H1 (cell line): ENCODE measurements at regions not wholly inside any gene's neighbourhood (a gene's known extent, or its start where the extent isn't known, plus 50 kb on each side); places are given as distances from the start of the nearest gene placed in this dataset.

ENCODE experiments used
- CTCF ChIA-PET: fragments of 300-600 bp; sonication (Branson Sonifier 250); formaldehyde crosslinking; loops from one replicate; lab custom pipeline; 2021; ENCODE audit not compliant: partially characterized antibody; lab: Charles Lee
- POLR2A ChIA-PET: fragments of 300-600 bp; sonication (Branson Sonifier 250); formaldehyde crosslinking; loops from one replicate; lab custom pipeline; 2021; ENCODE audit warnings: inconsistent platforms; ENCODE audit not compliant: partially characterized antibody; lab: Charles Lee
- DNase-seq, 2 experiments: peaks; one replicate each; pipeline versions ENCODE4 v3.0.0 to v3.0.0-alpha.2; 2010 to 2022; ENCODE audit warnings: low spot score in 2 of 2, low read depth in 1 of 2, mixed read lengths in 1 of 2
- FAIRE-seq: peaks from 2 replicates; lab custom pipeline; 2011; peaks lifted over from hg19 to GRCh38; lab: Jason Lieb, UNC
- H2AFZ ChIP-seq: 2 replicates; pipeline ENCODE4 v1.8.1; 2012; ENCODE audit warnings: low read length, inconsistent platforms
- H2AK5ac ChIP-seq: 2 replicates; pipeline ENCODE4 v1.6.1; 2013; ENCODE audit warnings: low read depth, low read length
- H2BK120ac ChIP-seq: replicated peaks from 2 replicates; pipeline ENCODE3; 2013; ENCODE audit warnings: low read depth, low read length, inconsistent platforms
- H2BK12ac ChIP-seq: 2 replicates; pipeline ENCODE4 v1.6.1; 2013; ENCODE audit warnings: low read depth, low read length
- H2BK15ac ChIP-seq: 2 replicates; pipeline ENCODE4 v1.6.1; 2013; ENCODE audit warnings: low read length
- H2BK20ac ChIP-seq: 2 replicates; pipeline ENCODE4 v1.6.1; 2013; ENCODE audit warnings: low read length
- H2BK5ac ChIP-seq: 2 replicates; pipeline ENCODE4 v1.6.1; 2013; ENCODE audit warnings: low read depth, low read length
- H3K14ac ChIP-seq: 2 replicates; pipeline ENCODE4 v1.6.1; 2013; ENCODE audit warnings: inconsistent platforms; ENCODE audit not compliant: insufficient read length
- H3K18ac ChIP-seq: 2 replicates; pipeline ENCODE4 v1.6.1; 2013; ENCODE audit warnings: low read length; ENCODE audit errors: extremely low read depth
- H3K23ac ChIP-seq: 2 replicates; pipeline ENCODE4 v1.6.1; 2013; ENCODE audit warnings: inconsistent platforms; ENCODE audit not compliant: insufficient read length
- H3K23me2 ChIP-seq: 2 replicates; pipeline ENCODE4 v1.6.1; 2013; ENCODE audit warnings: low read depth, low read length
- H3K27ac ChIP-seq: 2 replicates; pipeline ENCODE4 v1.6.1; 2011; ENCODE audit warnings: low read depth, low read length, inconsistent platforms
- H3K27me3 ChIP-seq, 4 experiments: replicated peaks in 1 of 4; 1 replicate in 1 of 4; 2 replicates in 3 of 4; pipeline versions ENCODE4 v1.6.1 to v1.8.1; 2011 to 2013; ENCODE audit warnings: low read length in 3 of 4, mild to moderate bottlenecking in 3 of 4, inconsistent platforms in 2 of 4, mixed read lengths in 2 of 4, moderate library complexity in 1 of 4; ENCODE audit not compliant: control insufficient read depth in 3 of 4, insufficient read depth in 3 of 4; ENCODE audit errors: extremely low read depth in 1 of 4
- H3K36me3 ChIP-seq, 4 experiments: 2 replicates each; pipeline versions ENCODE4 v1.6.1 to v1.8.1; 2011 to 2013; ENCODE audit warnings: mild to moderate bottlenecking in 4 of 4, low read length in 3 of 4, moderate library complexity in 2 of 4, control low read depth in 1 of 4, inconsistent platforms in 1 of 4; ENCODE audit not compliant: insufficient read depth in 4 of 4, control insufficient read depth in 2 of 4
- H3K4ac ChIP-seq: replicated peaks from 2 replicates; pipeline ENCODE3; 2013; ENCODE audit warnings: low read length, low read depth, mixed read lengths, inconsistent platforms; ENCODE audit not compliant: insufficient read length
- H3K4me1 ChIP-seq, 4 experiments: replicated peaks in 1 of 4; 1 replicate in 1 of 4; 2 replicates in 3 of 4; pipeline versions ENCODE4 v1.6.1 to v1.8.1; 2011 to 2013; ENCODE audit warnings: low read length in 3 of 4, inconsistent platforms in 2 of 4, mixed read lengths in 1 of 4; ENCODE audit not compliant: insufficient read depth in 4 of 4, control insufficient read depth in 3 of 4
- H3K4me2 ChIP-seq, 2 experiments: 2 replicates each; pipeline versions ENCODE4 v1.6.1 to v1.8.1; 2011 to 2013; ENCODE audit warnings: low read depth in 2 of 2, low read length in 2 of 2, control low read depth in 1 of 2, inconsistent platforms in 1 of 2, mild to moderate bottlenecking in 1 of 2; ENCODE audit not compliant: insufficient read depth in 1 of 2
- H3K4me3 ChIP-seq, 4 experiments: fragments of 200-600, 300-600 bp in 1 of 4; sonication (generic), shearing (Covaris generic), sonication (Bioruptor Twin) in 1 of 4; 2 replicates each; pipeline versions ENCODE4 v1.5.1 to v1.8.1; 2011 to 2016; ENCODE audit warnings: low read length in 4 of 4, low read depth in 3 of 4, control low read depth in 2 of 4, inconsistent platforms in 2 of 4, mild to moderate bottlenecking in 2 of 4, mixed read lengths in 1 of 4, moderate library complexity in 1 of 4; ENCODE audit not compliant: insufficient read depth in 2 of 4; ENCODE audit errors: extremely low read depth in 1 of 4
- H3K56ac ChIP-seq: replicated peaks from 2 replicates; pipeline ENCODE3; 2013; ENCODE audit warnings: low read depth, mild to moderate bottlenecking, mixed read lengths, low read length, inconsistent platforms; ENCODE audit not compliant: insufficient read length
- H3K79me1 ChIP-seq: 2 replicates; pipeline ENCODE4 v1.6.1; 2013; ENCODE audit warnings: low read depth, low read length, control low read depth
- H3K79me2 ChIP-seq, 2 experiments: 2 replicates each; pipeline versions ENCODE4 v1.6.1 to v1.8.1; 2012 to 2013; ENCODE audit warnings: low read length in 2 of 2, mild to moderate bottlenecking in 2 of 2, inconsistent platforms in 1 of 2; ENCODE audit not compliant: insufficient read depth in 2 of 2, control insufficient read depth in 1 of 2
- H3K9ac ChIP-seq, 4 experiments: replicated peaks in 1 of 4; 1 replicate in 1 of 4; 2 replicates in 3 of 4; pipeline versions ENCODE4 v1.6.1 to v1.8.1; 2011 to 2013; ENCODE audit warnings: low read depth in 3 of 4, low read length in 3 of 4, control low read depth in 2 of 4, mild to moderate bottlenecking in 2 of 4, moderate library complexity in 2 of 4, inconsistent platforms in 1 of 4; ENCODE audit errors: extremely low read depth in 1 of 4
- H3K9me3 ChIP-seq, 2 experiments: 2 replicates each; pipeline versions ENCODE4 v1.6.1 to v1.8.1; 2012 to 2013; ENCODE audit warnings: mild to moderate bottlenecking in 2 of 2, moderate library complexity in 2 of 2, control low read depth in 1 of 2, inconsistent platforms in 1 of 2, low read depth in 1 of 2, low read length in 1 of 2, mixed read lengths in 1 of 2; ENCODE audit not compliant: insufficient read depth in 2 of 2
- H4K20me1 ChIP-seq, 2 experiments: replicated peaks in 1 of 2; 2 replicates each; pipeline versions ENCODE3 to v1.8.1; 2011 to 2013; ENCODE audit warnings: inconsistent platforms in 2 of 2, low read length in 2 of 2, mild to moderate bottlenecking in 1 of 2; ENCODE audit not compliant: insufficient read depth in 2 of 2, control insufficient read depth in 1 of 2
- H4K5ac ChIP-seq: 2 replicates; pipeline ENCODE4 v1.6.1; 2013; ENCODE audit warnings: low read length, low read depth, mixed read lengths, inconsistent platforms; ENCODE audit not compliant: insufficient read length
- H4K8ac ChIP-seq: 2 replicates; pipeline ENCODE4 v1.8.0; 2013; ENCODE audit warnings: mild to moderate bottlenecking, moderate library complexity, low read length, inconsistent platforms; ENCODE audit not compliant: insufficient read depth; ENCODE audit errors: extremely low read depth
- H4K91ac ChIP-seq: replicated peaks from 2 replicates; pipeline ENCODE3; 2013; ENCODE audit warnings: low read length, mixed read lengths, inconsistent platforms; ENCODE audit not compliant: insufficient read length
- BRCA1 ChIP-seq: IDR thresholded peaks from 2 replicates; pipeline ENCODE4 v1.6.1; 2012; ENCODE audit warnings: low read depth, low read length, improper control_type of control experiment
- CHD2 ChIP-seq: IDR thresholded peaks from 2 replicates; pipeline ENCODE4 v1.6.1; 2012; ENCODE audit warnings: low read length, improper control_type of control experiment
- PHF8 ChIP-seq: fragments of 200-600 bp; sonication (generic); conservative IDR thresholded peaks from 2 replicates; pipeline ENCODE4 v1.7.1; 2012; ENCODE audit warnings: low read depth, mild to moderate bottlenecking, inconsistent platforms, low read length, moderate library complexity
- POLR2A ChIP-seq, 2 experiments: IDR thresholded peaks; 1 replicate in 1 of 2; 2 replicates in 1 of 2; pipeline ENCODE4 v1.6.1; 2011; ENCODE audit warnings: low read depth in 2 of 2, low read length in 2 of 2, mild to moderate bottlenecking in 2 of 2; ENCODE audit errors: control extremely low read depth in 1 of 2
- POLR2AphosphoS5 ChIP-seq: IDR thresholded peaks from 2 replicates; pipeline ENCODE4 v1.6.1; 2011; ENCODE audit warnings: low read depth, low read length
- SP2 ChIP-seq: IDR thresholded peaks from 2 replicates; pipeline ENCODE4 v1.6.1; 2012; ENCODE audit warnings: mild to moderate bottlenecking, low read length, inconsistent platforms
- TBP ChIP-seq: IDR thresholded peaks from 2 replicates; pipeline ENCODE4 v1.6.1; 2011; ENCODE audit warnings: low read depth, low read length, improper control_type of control experiment
- TEAD4 ChIP-seq: IDR thresholded peaks from 2 replicates; pipeline ENCODE4 v1.6.1; 2012; ENCODE audit warnings: low read depth, low read length, inconsistent platforms, mixed read lengths
- WGBS, 2 experiments: shearing (Covaris generic) in 1 of 2; methylation state at CpG; one replicate each; pipeline versions ENCODE4 v1.1.6 to v1.1.7; 2013 to 2015; ENCODE audit warnings: low lambda C conversion rate in 2 of 2, mixed read lengths in 2 of 2, inconsistent platforms in 1 of 2, low coverage in 1 of 2, missing lambda C conversion rate in 1 of 2; ENCODE audit not compliant: insufficient replicate concordance in 2 of 2, insufficient coverage in 1 of 2, insufficient read length in 1 of 2; ENCODE audit errors: extremely low coverage in 1 of 2, missing lambda C conversion rate in 1 of 2; 5-methylcytosine and 5-hydroxymethylcytosine counted together
- TF ChIP-seq, protein P1 (sequence below): IDR thresholded peaks from 2 replicates; pipeline ENCODE4 v1.6.1; 2011; ENCODE audit warnings: low read depth, mild to moderate bottlenecking, low read length; ENCODE audit not compliant: insufficient read depth
- TF ChIP-seq, protein P2 (sequence below): IDR thresholded peaks from 2 replicates; pipeline ENCODE4 v1.6.1; 2011; ENCODE audit warnings: low read length, improper control_type of control experiment

GRCh38 chr6:169316651-169317050 is 63.0 kb upstream of the THBS2 start:
- no peak overlapping the region for H2BK5ac ChIP-seq
- no peak overlapping the region for H3K4me2 ChIP-seq
- no peak overlapping the region for H3K4ac ChIP-seq
- H3K36me3 ChIP-seq = no peaks in the 10 kb centered on the region
- CTCF ChIA-PET = interaction anchor here (0.6 kb wide), 1 partner anchor 67 kb away, joined by 3 read pairs; no protein-coding TSS in a partner anchor
- no peak overlapping the region for H3K18ac ChIP-seq
- H3K9me3 ChIP-seq = peaks cover 0 to 3% of the 10 kb centered on the region in 2 experiments; a peak in 1 of 4 replicates
- no peak overlapping the region for H2BK20ac ChIP-seq
- H3K9ac ChIP-seq = no peak overlapping the region
- no peaks in the 10 kb centered on the region; a peak in 1 of 7 replicates for H3K4me1 ChIP-seq
- no peak overlapping the region for H3K56ac ChIP-seq
- H3K27ac ChIP-seq = no peak overlapping the region
- no peak overlapping the region for H2BK120ac ChIP-seq
- H2BK12ac ChIP-seq = no peak overlapping the region
- FAIRE-seq (no peak), DNase-seq (no peak)
- no peak overlapping the region for H4K5ac ChIP-seq
- H3K79me2 ChIP-seq = no peaks in the 10 kb centered on the region
- H3K4me3 ChIP-seq = no peak overlapping the region
- H3K14ac ChIP-seq = no peak overlapping the region
- H4K91ac ChIP-seq = no peak overlapping the region
- peaks cover 12% of the 10 kb centered on the region; the same call in 1 of the 2 replicates for H3K23me2 ChIP-seq
- H2AK5ac ChIP-seq = no peak overlapping the region
- POLR2A ChIA-PET = no interaction called here
- no peak overlapping the region for H2AFZ ChIP-seq
- H4K8ac ChIP-seq = no peak overlapping the region
- no peak overlapping the region for H3K23ac ChIP-seq
- 92% methylated on average over 5 of the region's 5 CpGs; no CpG with 5 or more reads in 1 of the 2 experiments for WGBS, 2 experiments
- H2BK15ac ChIP-seq = no peak overlapping the region
- no peaks in the 10 kb centered on the region for H4K20me1 ChIP-seq
- no peaks in the 10 kb centered on the region for H3K79me1 ChIP-seq
- H3K27me3 ChIP-seq = no peaks in the 10 kb centered on the region
- TF ChIP-seq TEAD4 (no peak), POLR2A (IDR thresholded peaks at IDR 0.05; ENCODE audit: control extremely low read depth in 1 of 2, low read depth in 2 of 2, low read length in 2 of 2) (no peak), BRCA1 (no peak), POLR2AphosphoS5 (no peak), SP2 (no peak), TBP (no peak), CHD2 (no peak), PHF8 (no peak)
- TF ChIP-seq, protein P1, sequence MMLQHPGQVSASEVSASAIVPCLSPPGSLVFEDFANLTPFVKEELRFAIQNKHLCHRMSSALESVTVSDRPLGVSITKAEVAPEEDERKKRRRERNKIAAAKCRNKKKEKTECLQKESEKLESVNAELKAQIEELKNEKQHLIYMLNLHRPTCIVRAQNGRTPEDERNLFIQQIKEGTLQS = no peak
- TF ChIP-seq, protein P2, sequence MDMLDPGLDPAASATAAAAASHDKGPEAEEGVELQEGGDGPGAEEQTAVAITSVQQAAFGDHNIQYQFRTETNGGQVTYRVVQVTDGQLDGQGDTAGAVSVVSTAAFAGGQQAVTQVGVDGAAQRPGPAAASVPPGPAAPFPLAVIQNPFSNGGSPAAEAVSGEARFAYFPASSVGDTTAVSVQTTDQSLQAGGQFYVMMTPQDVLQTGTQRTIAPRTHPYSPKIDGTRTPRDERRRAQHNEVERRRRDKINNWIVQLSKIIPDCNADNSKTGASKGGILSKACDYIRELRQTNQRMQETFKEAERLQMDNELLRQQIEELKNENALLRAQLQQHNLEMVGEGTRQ = no peak
